Ammon's horn (tissue), 1 donor: ENCODE measurements at regions not wholly inside any gene's neighbourhood (a gene's known extent, or its start where the extent isn't known, plus 50 kb on each side); places are given as distances from the start of the nearest gene placed in this dataset.
"Not testable (repeated sequence)": the region's sequence is repeated elsewhere in the genome, so short reads cannot be mapped to it uniquely, and the experiment has no call there.

Source experiments
- DNase-seq: peaks from one replicate; pipeline ENCODE4 v3.0.0-alpha.2; 2016; ENCODE audit warnings: low spot score

DNA sequence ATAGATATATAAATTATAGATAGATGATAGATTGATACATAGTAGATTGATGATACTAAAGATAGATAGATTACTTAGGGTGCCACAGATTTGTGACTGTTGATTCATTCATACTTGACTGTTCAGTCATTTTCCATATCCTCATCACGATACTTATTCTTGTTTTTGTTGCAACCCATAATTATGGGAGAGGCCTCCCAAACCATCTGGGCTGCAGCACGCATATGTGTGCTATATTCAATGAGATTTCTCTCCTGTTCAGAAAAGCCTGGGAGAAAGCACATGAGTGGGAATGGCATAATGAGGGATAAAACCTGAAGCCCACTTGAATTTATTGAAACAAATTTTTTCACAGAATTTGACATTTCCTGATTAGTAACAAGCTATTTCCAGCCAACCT, 346.4 kb upstream of the PRKX start:
- DNase-seq, result no peak

DNA sequence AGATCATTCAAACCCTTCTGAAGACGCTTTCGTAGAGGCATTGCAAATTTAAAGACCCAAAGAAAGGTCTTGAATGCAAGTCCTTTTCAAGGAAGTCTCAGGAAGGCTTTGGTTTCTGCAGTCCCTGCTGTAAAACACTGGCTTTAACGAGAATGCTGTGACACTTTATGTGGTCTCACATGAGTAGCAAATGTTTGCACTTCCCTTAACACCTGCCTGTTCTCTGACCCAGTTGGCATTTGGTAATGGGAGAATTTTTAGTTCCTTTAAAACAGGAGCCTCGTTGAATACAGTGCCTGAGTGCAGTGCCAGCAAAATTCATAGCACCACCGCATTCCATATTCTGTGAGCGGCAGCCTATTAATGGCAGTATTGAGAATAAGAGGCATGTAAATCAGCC, 330.5 kb upstream of the PRKX start:
- no peak for DNase-seq

DNA sequence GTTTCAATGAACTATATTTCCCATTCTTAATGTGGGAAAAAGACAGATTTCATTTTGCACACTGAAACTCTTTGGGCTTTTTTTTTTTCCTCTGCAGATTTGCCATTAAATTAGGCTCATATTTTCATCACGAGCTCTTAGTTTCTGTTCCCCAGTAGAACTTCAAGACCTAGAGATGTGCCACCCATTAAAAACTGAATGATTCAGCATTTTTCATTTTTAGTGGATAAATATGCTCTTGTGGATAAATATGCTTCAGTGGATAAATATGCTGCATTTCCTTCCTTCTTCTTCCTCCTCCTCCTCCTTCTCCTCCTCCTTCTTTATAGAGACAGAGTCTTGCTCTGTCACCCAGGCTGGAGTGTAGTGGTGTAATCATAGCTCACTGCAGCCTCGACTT, 322.4 kb upstream of the PRKX start:
- no peak for DNase-seq

DNA sequence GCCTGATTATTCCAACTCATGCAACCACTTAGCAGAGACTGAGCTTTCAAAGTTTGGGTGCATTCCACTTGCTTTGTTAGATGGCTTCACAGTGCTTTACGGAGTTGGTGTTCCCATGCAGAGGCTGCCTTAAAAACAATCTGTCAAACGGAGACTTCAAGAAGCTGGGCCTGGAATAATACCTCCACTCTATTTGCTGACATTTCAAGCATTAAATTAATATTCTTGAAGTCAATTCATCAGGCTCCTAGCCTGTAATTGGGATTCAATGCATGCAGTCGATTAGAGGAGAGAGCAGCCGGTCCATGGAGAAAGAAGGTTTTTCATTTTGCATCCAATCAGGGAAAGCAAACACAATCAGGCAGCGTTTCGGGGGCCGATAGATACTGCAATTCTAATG, 314.7 kb upstream of the PRKX start:
- peak; percentile 5 for DNase-seq

DNA sequence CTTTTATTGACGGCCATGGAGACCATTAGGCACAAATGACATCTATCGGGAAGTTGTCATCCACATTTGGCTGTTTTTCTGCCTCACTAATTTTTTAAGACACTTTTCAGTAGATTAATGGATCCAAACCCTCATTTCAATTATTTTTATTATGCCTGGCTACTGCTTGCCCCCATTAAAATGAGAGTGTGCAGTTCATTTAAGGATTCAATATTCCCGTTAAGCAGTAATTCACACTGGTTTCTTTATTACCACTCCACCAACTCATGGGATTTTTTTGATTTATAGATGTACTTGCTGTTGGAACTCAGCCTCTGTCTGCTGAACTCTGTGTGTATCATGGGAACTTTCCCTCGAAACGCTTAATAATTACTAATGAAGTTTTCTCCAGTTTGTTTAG, 291.8 kb upstream of the PRKX start:
- no peak for DNase-seq

DNA sequence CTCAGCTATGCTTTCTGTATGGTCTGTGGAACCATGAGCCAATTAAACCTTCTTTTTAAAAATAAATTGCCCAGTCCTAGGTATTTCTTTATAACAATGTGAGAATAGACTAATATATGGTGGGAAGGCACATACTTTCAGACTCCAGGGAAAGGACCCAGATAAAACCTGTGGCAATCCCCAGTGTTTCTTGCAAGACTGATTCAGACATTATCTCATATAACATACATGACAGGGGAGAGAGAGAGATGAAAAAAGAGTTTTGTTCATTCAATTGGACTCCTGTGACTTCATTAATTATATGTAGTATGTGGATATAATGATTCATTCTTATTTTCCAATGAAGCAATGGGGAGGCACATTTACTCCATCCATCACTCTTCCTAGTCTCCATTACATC, 291.4 kb upstream of the PRKX start:
- no peak for DNase-seq

DNA sequence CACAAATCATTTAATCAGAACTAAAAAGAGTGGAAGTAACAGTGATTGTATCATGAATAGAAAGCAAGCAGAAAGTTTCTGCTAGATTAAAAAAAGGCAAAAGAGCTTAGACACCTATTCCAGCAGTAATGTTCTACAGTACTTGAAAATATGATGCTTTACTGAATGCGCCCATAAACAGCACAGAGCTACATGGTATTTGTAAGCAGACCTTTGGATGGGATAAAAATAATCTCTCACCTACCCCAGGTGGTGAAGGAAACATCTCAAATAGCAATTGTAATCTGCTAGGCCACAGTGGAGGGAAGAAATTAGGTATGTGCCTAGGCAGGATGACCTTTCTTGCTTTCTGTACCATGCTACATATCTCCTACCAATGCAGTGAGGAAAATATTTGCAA, 280.9 kb upstream of the PRKX start:
- DNase-seq, result no peak

DNA sequence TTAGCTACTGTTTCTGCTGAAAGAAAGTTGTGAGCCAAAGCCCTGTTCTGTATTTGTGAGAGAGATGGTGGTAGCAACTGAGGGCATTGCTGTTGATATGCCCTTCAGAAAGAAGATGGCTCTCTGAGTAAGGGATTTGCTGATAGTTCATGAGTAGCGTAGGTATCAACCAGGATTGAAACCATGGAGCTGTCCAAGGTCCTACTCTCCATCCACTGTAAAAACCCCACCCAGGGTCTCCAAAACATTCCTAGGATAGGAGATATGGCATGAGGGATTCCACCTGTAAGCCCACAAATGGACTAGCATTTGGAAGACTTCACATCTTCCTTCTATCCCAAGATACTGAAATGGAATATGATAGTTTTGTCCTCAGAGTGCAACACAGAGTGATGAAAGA, 277.1 kb upstream of the PRKX start:
- DNase-seq, result no peak

DNA sequence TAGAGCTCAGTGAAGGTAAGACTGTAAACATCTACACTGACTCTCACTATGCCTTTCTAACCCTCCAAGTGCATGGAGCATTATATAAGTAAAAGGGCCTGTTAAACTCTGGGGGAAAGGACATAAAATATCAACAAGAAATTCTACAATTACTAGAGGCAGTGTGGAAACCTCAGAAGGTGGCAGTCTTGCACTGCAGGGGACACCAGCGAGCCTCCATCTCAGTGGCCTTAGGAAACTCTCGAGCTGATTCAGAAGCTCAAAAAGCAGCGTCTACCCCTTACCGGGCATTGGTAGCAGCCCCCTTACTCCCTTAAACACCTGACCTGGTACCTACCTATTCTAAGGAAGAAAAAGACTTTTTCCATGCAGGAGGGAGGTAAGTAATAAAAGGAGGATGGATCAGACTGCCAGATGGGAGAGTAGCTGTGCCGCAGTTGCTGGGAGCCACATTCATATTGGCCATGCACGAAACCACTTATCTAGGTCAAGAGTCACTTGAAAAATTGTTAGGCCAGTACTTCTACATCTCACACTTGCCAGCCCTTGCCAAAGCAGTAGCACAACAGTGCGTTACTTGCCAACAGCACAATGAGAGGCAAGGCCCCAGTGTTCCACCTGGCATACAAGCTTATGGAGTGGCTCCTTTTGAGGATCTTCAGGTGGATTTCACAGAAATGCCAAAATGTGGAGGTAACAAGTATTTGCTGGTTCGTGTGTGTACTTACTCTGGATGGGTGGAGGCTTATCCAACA, 258.8 kb upstream of the PRKX start:
- DNase-seq, result peak; percentile 2

DNA sequence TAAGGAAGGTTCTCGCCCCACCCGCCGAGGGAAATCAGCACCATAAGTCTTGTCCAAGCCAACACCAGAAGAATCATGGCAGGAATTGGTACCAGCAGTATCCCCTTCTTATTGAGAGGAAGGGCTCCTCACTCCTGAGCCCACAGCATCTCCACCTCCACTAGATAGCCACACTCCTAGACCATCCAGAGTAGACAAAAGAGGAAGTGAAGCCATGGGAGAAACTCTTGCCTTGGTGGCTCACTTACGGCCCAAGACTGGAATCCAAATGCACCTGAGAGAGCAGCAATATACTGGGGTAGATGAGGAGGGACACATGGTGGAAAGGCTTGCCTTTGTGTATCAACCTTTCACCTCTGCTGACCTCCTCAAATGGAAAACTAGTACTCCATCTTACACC, 255.3 kb upstream of the PRKX start:
- no peak for DNase-seq

DNA sequence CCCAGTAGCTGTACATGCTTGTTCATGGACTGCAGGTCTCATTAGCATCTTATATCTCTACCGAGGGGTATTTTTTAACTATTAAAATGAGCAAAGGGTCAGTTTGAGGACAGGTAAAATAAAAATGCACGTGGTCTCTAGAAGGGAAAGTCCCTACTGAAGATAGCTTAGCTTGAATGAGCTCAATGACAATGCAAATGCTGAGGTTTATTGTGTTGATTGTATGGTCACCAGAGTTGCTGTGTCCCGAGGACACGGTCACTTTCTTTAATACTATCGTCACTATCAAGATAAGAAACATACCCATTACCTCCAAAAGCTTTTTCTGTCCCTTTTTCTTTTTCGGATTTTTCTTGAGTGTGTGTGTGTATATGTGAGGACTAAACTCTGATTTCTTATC, 250.5 kb upstream of the PRKX start:
- no peak for DNase-seq

DNA sequence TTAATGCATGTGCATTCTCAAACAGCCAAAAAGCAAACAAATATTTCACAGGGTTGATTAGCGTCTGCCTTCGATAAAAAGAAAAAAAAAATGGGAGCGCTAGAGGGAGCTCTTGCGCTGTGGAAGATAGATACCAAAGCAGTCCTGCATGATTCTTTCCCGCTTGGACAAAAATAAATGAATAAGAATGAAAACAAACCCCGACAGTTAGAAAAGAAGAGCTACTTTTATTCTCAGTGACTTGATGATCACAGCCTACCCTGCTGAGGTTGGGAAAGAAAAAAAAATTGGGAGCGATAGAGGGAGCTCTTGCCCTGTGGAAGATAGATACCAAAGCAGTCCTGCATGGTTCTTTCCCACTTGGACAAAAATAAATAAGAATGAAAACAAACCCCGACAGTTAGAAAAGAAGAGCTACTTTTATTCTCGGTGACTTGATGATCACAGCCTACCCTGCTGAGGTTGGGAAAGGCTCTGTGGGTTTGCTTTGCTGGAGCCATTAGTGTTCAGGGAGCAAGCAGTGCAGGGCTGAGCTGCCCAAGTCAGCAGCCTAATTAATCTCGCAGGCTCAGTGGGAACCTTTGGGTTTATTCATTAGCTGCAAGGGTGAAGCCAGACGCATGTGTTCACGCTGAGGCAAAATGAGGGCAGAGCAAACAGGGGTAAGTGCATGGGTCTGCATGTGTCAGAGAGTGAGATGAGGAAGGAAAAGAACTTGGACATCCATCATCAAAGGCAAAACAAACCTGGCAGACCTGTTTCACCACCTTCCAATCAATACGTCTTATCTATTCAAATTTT, 249.3 kb upstream of the PRKX start:
- peak; percentile 20 for DNase-seq

DNA sequence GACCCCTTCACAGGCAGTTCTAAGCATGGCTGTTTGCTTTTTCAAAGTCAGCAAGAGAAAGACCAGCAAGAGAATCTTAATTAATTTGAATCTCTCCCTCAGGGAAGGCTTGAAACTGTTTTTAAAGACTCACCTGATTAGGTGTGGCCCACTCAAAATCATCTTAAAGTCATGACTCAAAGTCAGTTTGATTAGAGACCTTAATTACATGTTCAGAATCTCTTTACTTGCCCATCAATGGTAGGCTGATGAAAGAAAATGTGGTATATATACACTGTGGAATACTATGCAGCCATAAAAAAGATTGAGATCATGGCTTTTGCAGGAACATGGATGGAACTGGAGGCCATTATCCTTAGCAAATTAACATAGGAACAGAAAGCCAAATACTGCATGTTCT, 247.5 kb upstream of the PRKX start:
- DNase-seq, result no peak

DNA sequence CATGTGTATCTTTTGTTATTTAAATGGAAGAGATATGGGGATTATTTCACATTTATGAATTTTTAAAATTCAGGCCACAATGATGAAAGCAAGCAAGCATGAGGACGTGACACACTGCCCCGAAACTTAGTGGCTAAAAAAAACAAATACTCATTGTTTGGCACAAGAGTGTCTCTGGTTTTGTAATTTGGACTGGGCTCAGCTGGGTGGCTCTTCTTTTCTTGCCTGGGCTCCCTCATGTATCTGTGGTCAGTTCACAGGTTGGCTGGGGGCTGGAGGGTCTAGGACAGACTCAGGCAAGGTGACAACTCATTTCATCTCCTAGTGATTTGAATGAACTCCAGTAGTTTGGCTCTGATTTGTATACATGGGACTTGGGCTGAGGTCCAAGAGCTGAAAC, 238.4 kb upstream of the PRKX start:
- DNase-seq, result no peak

DNA sequence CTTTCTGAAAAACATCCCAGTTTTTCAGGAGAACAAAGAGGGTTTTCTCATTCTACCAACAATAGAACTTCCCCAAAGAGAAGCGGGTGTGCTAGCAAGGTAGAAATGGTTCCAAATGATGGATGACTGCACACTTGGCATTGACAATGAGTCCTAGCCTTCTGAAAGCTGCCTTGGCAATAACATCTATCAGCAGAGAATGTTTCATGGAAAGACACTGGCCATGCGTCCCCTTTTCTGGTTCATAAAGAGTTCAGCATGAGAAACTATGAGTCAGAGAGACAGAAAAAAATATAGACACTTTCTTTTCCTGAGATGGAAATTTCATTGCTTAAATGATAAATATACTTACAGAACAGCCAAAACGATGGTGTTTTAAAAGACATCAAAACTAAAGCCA, 236.9 kb upstream of the PRKX start:
- no peak for DNase-seq

DNA sequence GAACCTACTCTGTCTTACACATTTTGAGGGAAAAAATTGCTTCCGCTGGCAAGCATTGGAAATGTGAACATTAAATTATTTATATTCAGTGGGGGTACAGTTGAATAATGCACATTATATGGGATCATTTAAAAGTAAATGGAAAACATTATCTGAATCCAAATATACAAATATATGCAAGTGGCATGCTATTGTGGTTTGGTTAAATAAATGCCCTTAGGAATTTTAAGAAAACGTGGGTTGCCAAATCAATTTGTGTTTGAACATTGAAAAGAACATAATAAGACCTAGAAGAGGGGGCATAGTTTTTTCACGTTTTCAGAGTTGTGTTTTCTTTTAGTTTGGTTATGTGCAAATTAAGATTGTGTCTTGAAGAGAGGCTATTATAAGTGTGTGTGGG, 230.5 kb upstream of the PRKX start:
- DNase-seq, result no peak

DNA sequence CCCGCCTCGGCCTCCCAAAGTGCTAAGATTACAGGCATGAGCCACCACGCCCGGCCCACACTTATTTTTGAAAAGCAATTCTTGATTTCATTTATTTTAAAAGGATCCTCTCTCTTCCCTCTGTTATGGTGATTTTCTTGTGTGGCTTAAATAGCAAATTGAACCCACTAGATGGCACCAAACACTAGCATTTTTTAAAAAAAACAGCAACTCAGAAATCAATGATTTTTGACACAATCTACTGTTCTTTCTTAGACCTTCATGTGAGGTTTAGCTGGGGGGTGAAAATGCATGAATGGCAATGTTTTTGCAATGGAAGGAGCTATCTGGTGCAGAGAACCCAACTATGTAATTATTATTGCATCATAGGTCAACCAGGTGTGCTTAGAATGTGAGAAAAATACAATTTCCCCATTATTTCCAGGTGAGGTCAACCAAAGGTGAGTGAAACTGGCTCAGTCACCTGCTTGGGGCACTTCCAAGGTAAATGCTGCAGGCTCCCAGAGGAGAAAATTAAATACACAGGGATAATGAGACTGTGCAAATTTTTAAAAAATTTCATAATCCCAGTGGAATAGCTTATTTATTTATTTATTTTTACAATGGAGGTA, 226.7 kb upstream of the PRKX start:
- DNase-seq, result no peak

DNA sequence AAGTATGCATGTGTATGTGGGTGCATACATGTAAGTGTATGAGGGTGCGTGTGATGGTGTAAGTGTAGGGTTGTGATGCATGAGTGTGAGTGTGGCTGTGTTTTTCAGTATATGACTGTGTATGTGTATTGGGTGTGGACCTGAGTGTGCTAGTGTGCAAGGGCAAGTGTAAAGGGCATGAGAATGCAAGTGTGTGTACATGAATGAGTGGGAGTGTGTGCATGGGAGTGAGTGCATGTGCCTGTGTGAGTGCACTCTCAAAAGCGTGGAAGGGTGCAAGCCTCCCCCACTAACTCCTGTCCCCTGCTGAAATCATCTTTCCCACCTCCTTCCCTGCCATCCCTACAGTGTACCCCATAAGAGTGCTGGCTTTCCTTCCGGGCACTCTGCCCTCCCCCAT, 225.1 kb upstream of the PRKX start:
- no peak for DNase-seq

DNA sequence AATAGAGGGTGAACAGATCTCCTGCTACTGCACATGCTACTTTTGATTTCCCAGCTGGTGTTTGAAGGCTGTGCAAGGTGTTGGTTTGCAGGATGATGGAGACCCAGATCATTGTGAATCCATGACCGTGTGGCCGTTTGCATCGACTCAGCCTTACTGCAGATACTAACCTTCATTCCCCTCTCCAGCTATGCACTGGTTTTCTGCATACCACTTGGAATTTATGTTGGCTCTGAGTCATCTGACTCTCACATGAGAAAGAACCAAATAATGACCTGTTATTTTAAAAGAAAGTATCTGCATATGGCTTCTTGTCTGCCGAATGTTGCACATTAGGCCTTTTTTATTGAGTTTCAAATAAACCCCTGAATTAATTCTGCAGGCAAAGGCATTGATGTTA, 221.7 kb upstream of the PRKX start:
- DNase-seq, result not testable (repeated sequence)

DNA sequence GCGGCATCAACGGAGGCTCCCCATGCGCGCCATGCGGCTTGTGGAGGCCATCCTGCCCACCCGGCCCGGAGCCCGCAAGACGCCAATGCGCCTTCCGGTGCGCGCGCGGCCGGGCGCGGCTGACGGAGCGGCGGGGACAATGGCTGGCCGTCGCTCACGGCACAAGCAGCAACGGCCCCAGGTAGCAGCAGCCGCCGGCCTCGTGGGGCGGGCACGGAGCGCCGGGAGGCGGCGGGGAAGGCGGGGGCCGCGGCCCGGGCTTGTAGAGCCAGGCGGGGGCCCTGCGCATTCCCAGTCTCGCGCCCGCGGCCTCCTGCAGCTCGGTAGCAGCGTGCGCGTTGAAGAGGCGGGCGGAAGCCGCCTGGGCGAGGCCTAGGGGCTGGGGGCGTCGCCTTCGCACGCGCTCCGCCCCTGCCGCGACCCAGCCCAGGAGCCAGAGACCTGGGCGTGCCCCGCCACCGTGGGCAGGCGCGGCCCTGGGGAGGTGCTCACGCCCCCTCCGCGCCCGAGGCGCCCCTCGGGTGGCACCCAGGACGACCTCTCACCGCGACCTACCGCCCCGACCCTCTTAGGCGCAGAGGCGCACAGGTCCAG, 207.1 kb upstream of the PRKX start:
- not testable (repeated sequence) for DNase-seq

DNA sequence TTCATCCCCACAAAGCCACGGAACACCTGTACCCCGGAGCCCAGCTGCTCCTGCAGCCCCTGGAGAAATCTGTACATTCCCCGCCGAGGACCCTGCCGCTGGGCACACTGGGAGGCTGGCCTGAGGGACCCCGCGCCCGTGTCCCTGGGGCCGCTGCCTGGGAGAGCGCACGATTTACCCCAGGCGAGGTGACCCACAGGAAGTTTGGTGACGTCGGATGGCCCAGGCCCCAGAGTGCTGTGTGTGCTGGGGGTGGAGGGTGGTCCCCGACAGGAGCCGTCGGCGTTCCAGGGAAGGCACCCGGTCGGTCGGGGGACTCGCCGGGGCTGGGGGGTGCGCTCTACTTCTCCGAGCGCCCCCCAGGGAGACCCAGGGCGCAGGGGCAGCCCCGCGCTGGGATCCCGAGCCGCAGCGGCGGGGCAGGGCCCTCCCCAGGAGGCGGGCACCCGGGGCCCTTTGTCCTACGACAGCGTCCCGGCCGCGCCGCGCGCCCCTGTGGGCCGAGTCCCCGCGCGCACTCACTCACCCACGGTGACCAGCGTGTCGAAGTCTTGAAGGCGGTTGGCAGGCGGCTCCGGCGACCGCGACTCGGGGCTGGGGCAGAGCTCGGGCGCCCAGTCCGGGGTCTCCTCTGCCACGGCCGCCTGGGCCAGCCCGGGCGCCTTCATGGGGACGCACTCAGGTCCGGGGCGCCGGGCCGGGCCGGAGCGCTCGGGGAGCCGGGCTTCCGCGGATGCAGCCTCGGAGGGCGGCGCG, 206.4 kb upstream of the PRKX start:
- not testable (repeated sequence) for DNase-seq

DNA sequence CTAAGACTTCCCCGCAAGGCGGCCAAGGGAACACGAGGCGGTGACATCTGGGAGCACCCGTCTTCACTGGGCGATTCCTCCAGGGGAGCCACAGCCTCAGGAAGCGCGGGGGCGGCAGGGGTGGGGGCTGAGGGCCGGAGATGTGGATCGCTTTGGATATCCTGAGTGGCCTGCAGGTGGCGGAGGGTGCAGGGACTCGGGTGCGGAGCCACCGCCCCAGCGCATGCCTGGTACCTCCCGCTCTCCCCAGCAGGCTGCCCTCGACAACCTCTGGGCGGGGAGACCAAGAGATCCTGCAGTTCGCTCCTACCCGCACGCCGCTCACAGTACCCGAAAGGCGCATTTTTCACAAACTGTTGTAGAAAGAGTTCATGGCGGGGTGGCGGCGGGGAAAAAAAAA, 201.4 kb upstream of the PRKX start:
- DNase-seq, result not testable (repeated sequence)
